LNCAP (cell line): ENCODE measurements at regions not wholly inside any gene's neighbourhood (a gene's known extent, or its start where the extent isn't known, plus 50 kb on each side); places are given as distances from the start of the nearest gene placed in this dataset.

Experiments used
- TF ChIP-seq, protein P1 (sequence below): fragments of 450-650 bp; IDR thresholded peaks from 2 replicates; pipeline ENCODE4 v1.5.1; 2017; ENCODE audit warnings: mild to moderate bottlenecking

DNA sequence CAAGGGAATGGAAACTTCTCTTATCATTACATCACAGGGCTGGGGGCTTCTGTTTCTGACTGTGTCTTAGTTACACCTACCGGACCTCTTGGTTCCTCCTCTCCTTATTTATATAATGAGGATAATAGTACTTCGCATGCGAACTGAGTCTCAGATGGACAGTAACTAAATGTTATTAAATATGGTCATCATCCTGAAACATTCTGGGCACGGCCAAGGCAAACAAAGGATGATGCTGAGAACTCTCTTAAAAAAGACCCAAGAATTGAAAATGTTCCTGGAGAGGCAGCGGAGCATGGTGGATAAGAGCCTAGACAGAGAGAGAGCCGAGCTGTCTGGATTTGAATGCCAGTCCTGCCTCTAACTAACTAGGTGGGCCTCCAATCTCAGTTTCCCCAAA lies 119.8 kb upstream of the SASH1 start:
- TF ChIP-seq, protein P1, sequence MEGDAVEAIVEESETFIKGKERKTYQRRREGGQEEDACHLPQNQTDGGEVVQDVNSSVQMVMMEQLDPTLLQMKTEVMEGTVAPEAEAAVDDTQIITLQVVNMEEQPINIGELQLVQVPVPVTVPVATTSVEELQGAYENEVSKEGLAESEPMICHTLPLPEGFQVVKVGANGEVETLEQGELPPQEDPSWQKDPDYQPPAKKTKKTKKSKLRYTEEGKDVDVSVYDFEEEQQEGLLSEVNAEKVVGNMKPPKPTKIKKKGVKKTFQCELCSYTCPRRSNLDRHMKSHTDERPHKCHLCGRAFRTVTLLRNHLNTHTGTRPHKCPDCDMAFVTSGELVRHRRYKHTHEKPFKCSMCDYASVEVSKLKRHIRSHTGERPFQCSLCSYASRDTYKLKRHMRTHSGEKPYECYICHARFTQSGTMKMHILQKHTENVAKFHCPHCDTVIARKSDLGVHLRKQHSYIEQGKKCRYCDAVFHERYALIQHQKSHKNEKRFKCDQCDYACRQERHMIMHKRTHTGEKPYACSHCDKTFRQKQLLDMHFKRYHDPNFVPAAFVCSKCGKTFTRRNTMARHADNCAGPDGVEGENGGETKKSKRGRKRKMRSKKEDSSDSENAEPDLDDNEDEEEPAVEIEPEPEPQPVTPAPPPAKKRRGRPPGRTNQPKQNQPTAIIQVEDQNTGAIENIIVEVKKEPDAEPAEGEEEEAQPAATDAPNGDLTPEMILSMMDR = no peak

DNA sequence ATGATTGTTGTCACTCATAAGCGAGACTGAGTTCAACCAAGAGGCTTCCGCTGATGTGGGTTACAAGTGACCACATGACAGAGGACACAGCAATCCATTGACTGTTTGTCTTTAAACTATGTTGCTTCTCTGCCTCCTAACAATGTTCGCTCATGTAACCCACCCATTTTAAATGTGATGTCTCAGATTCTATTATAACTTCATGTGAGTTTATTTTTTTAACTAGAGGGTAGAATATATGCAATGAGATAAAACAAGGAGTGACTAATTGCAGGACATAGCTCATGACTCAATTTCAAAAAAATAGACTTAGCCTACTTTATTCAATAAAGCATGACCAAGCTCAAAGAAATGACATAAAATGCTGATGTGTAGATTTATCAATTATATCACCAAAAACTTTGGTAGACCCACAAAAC lies 119.2 kb upstream of the SASH1 start:
- TF ChIP-seq, protein P1 = no peak

DNA sequence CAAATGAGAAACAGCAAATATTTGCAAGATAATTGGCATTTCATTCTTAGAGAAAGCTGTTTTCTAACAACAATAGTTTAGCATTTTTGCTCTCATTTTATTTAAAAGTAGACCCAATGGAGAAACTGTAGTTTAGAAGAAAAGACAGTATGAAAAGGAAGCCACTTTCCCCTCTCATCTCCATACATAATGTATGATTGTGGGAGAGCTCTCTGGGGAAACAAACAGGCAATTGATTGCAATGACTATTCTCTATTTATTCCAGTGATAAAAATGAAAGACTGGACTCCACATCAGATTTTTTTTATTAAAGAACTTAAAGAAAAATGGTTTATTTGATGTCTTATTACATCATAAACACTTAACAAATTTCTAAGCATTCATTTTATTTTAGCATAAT lies 116.8 kb upstream of the SASH1 start:
- TF ChIP-seq, protein P1 = no peak

DNA sequence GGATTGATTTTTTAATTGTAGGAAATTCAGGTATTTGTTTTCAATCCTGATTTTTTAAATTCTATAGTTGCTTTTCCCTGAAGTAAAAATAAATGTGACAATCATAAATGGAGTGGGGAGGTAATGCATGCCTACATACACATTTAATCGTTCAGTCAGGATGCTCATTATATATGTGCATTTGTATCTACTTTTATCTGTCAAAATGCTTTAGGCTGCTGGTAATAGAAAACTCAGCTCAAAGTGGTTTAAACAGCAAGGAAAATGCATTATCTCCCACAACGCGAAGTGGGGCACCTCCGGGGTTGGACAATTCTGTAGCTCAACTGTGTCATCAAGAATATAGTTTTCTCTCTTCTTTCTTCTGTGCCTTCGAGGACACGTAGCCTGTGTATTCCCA lies 116.4 kb upstream of the SASH1 start:
- TF ChIP-seq, protein P1 = no peak

DNA sequence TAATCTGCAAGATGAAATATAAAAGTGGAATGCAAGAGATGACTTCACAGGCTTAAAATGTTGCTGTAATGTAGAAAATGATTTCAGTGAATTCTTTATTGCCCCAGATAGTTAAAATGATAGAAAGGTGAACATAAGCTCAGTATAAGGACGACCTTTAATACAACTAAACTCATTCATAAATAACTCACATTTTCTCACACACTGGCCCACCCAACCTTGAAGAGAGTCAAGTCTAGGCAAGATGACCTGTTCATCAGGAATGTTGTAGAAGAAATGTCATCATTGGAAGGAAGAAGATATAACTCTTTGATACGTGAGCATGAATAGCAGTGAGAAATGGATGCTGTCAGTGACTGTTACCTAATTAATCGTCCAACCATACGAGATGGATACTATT lies 111.1 kb upstream of the SASH1 start:
- TF ChIP-seq, protein P1 = no peak

DNA sequence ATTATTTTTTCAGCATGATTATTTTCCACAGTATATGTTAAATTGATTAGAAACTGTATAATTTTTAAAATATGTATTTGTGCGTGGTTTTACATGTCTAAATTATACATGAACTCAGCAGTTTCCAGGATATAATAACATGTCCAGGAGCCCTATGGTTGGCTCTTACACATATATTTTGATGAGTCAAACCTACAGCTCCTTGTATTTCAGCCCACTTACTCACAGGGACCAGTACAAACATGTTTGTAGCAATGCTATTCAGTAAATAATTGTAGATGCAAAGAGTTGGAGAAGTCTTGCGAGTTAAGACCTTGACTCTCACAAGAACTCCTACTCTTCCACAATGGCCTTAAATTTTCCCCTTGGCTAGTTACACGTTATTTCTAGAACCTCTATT lies 107.2 kb upstream of the SASH1 start:
- TF ChIP-seq, protein P1 = no peak

DNA sequence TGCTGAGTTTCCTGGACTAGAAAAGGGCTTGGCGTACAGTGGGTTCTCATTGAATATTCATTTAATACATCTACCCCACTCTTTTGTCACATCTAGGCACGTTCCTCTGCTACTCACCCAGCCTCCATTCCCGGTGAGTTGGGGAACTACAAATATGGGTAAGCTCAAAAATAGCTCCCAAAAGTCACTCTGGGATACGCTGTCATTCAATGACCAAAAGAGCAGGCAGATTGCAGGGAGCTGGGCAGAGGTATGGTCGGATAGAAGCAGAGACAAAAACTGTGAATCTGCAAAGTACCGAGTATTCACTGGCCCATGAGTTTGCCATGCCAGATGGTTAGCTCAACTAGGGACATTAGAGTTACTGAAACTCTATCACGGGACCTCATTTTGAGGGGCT lies 103.9 kb upstream of the SASH1 start:
- TF ChIP-seq, protein P1 = no peak

DNA sequence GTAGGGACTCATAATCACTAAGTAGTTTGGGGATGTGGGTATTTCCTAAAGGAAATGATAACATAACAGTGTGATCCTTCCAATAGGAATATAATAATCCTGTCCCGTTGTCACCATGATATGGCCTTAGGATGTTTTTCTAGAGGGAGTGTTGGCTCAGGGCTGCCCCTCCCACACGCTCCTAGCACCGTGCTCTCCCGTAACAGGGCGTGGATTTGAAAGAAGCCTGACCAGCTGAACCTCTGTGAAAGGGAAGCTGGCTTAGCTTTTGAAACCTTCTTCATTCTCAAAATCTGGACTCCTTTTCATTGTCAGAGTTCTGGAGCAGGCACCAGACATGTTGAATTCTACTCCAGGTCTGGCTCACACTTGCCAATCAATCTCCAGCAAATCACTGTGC lies 103.4 kb upstream of the SASH1 start:
- TF ChIP-seq, protein P1 = no peak
